K562 (cell line): ENCODE measurements at regions not wholly inside any gene's neighbourhood (a gene's known extent, or its start where the extent isn't known, plus 50 kb on each side); places are given as distances from the start of the nearest gene placed in this dataset.

Experiments
- ATAC-seq: fragments of 200-7000 bp; cut with Tn5 transposase; 3 replicates; pipeline ENCODE4 v1.9.1; 2020; ENCODE audit warnings: moderate library complexity
- BruUV-seq: library from RNA; stranded (reverse); fragments of 400-500 nt; replicated peaks from 2 replicates; lab custom pipeline; 2021; lab: Mats Ljungman, UMichigan
- CTCF ChIA-PET: fragments of 300-600 bp; formaldehyde crosslinking; extraction: SDS; loops from one replicate; lab custom pipeline; 2021; ENCODE audit warnings: low intra/inter-chr PET ratio; lab: Yijun Ruan, JAX
- POLR2A ChIA-PET: fragments of 300-600, 350-650 bp; sonication (Branson Sonifier 250); formaldehyde crosslinking; extraction: SDS; loops from one replicate; lab custom pipeline; 2021; ENCODE audit warnings: antibody characterized with exemption, inconsistent platforms; lab: Yijun Ruan, JAX
- DNase-seq, 4 experiments: peaks; one replicate each; pipeline versions ENCODE4 v3.0.0 to v3.0.0-alpha.2; 2011 to 2018; ENCODE audit warnings: low spot score in 3 of 4, mixed read lengths in 3 of 4; ENCODE audit errors: extremely low read depth in 1 of 4
- FAIRE-seq: peaks from 2 replicates; lab custom pipeline; 2011; peaks lifted over from hg19 to GRCh38; lab: Jason Lieb, UNC
- H2AFZ ChIP-seq: 2 replicates; pipeline ENCODE4 v1.6.0; 2011; ENCODE audit warnings: low read depth, low read length, control low read depth, inconsistent platforms
- H3K27ac ChIP-seq: fragments of 200-600 bp; 3 replicates; pipeline ENCODE4 v1.8.0; 2011; ENCODE audit warnings: low read depth, mild to moderate bottlenecking, control low read depth, inconsistent platforms, low read length, moderate library complexity, mixed read lengths; ENCODE audit errors: extremely low read depth
- H3K27me3 ChIP-seq, 2 experiments: fragments of 300-600 bp in 1 of 2; 2 replicates in 1 of 2; 3 replicates in 1 of 2; pipeline versions ENCODE4 v1.6.0 to v1.8.0; 2011; ENCODE audit warnings: inconsistent platforms in 2 of 2, low read length in 2 of 2, mild to moderate bottlenecking in 1 of 2, mixed read lengths in 1 of 2, moderate library complexity in 1 of 2; ENCODE audit not compliant: control insufficient read depth in 2 of 2, insufficient read depth in 2 of 2
- H3K36me3 ChIP-seq: fragments of 300-600 bp; 3 replicates; pipeline ENCODE4 v1.8.0; 2011; ENCODE audit warnings: mild to moderate bottlenecking, low read length, inconsistent platforms; ENCODE audit not compliant: control insufficient read depth, insufficient read depth
- H3K4me1 ChIP-seq, 2 experiments: fragments of 200-600 bp in 1 of 2; replicated peaks in 1 of 2; 2 replicates in 1 of 2; 3 replicates in 1 of 2; pipeline versions ENCODE4 v1.5.1 to v1.8.0; 2011; ENCODE audit warnings: inconsistent platforms in 2 of 2, low read length in 2 of 2, mild to moderate bottlenecking in 1 of 2, mixed read lengths in 1 of 2, moderate library complexity in 1 of 2; ENCODE audit not compliant: control insufficient read depth in 2 of 2, insufficient read depth in 2 of 2
- H3K4me2 ChIP-seq: 2 replicates; pipeline ENCODE4 v1.6.1; 2011; ENCODE audit warnings: low read length, control low read depth, inconsistent platforms, mixed read lengths; ENCODE audit not compliant: insufficient read depth
- H3K4me3 ChIP-seq: fragments of 200-600 bp; sonication (generic), shearing (Covaris generic); 2 replicates; pipeline ENCODE4 v1.5.1; 2016; ENCODE audit warnings: control low read depth, inconsistent platforms
- H3K79me2 ChIP-seq: fragments of 200-600 bp; 3 replicates; pipeline ENCODE4 v1.8.0; 2011; ENCODE audit warnings: low read length, inconsistent platforms; ENCODE audit not compliant: control insufficient read depth, insufficient read depth
- H3K9ac ChIP-seq, 2 experiments: 2 replicates each; pipeline versions ENCODE4 v1.6.0 to v1.6.1; 2011; ENCODE audit warnings: low read depth in 2 of 2, low read length in 2 of 2, control low read depth in 1 of 2, inconsistent platforms in 1 of 2, mild to moderate bottlenecking in 1 of 2, mixed read lengths in 1 of 2; ENCODE audit not compliant: insufficient read depth in 1 of 2
- H3K9me1 ChIP-seq: one replicate; pipeline ENCODE4 v1.6.0; 2011; ENCODE audit warnings: inconsistent platforms, mild to moderate bottlenecking, low read length, moderate library complexity; ENCODE audit not compliant: control insufficient read depth, insufficient read depth
- H3K9me3 ChIP-seq: replicated peaks from 2 replicates; pipeline ENCODE4 v1.5.1; 2011; ENCODE audit warnings: low read depth, low read length, inconsistent platforms; ENCODE audit not compliant: control insufficient read depth, insufficient read depth
- H4K20me1 ChIP-seq: replicated peaks from 2 replicates; pipeline ENCODE4 v1.6.1; 2011; ENCODE audit warnings: low read length, inconsistent platforms, mixed read lengths; ENCODE audit not compliant: control insufficient read depth, insufficient read depth
- CEBPG ChIP-seq, 3 experiments: fragments of 200-800 bp in 1 of 3; sonication (Bioruptor generic) in 1 of 3; sonication (generic) in 1 of 3; formaldehyde crosslinking in 1 of 3; IDR thresholded peaks in 2 of 3; conservative IDR thresholded peaks in 1 of 3; 2 replicates each; pipeline versions ENCODE4 v1.6.1 to v1.8.0; 2016 to 2022; ENCODE audit warnings: missing compliant biosample characterization in 2 of 3, missing genetic modification characterization in 2 of 3, mild to moderate bottlenecking in 1 of 3, missing genetic modification reagents in 1 of 3
- POLR2AphosphoS5 ChIP-seq: IDR thresholded peaks from 2 replicates; pipeline ENCODE4 v1.6.1; 2011; ENCODE audit warnings: mild to moderate bottlenecking, low read depth, low read length, moderate library complexity; ENCODE audit not compliant: control insufficient read depth, insufficient read depth
- POLR3A ChIP-seq: IDR thresholded peaks from 2 replicates; pipeline ENCODE4 v1.6.1; 2011; ENCODE audit warnings: borderline replicate concordance, mild to moderate bottlenecking, moderate library complexity; ENCODE audit not compliant: insufficient read length, insufficient read depth; ENCODE audit errors: extremely low read depth
- ZNF124 ChIP-seq: sonication (generic); formaldehyde crosslinking; IDR thresholded peaks from 2 replicates; pipeline ENCODE4 v1.8.1; 2022; ENCODE audit warnings: missing genetic modification reagents
- ZNF384 ChIP-seq: IDR thresholded peaks from 2 replicates; pipeline ENCODE4 v1.6.1; 2012; ENCODE audit warnings: low read depth, low read length, improper control_type of control experiment
- WGBS: fragments of 100-300 bp; shearing (Covaris generic); methylation state at CpG from one replicate; pipeline ENCODE4 v1.1.6; 2016; ENCODE audit warnings: low coverage, mixed read lengths; ENCODE audit not compliant: insufficient coverage; ENCODE audit errors: missing lambda C conversion rate; 5-methylcytosine and 5-hydroxymethylcytosine counted together
- in situ Hi-C: fragments of 300-500 bp; cut with MboI; formaldehyde crosslinking; loops from 4 replicates; pipeline ENCODE4 v1.15.0; 2018; ENCODE audit warnings: inconsistent platforms, mixed read lengths
- intact Hi-C: fragments of 100-400 bp; cut with micrococcal nuclease; formaldehyde crosslinking; loops from 2 replicates; pipeline ENCODE4 v1.14.2; 2022
- TF ChIP-seq, protein P1 (sequence below), 2 experiments: fragments of 450-650 bp in 1 of 2; sonication (generic) in 1 of 2; formaldehyde crosslinking in 1 of 2; IDR thresholded peaks; 2 replicates each; pipeline versions ENCODE4 v1.7.1 to v1.9.0; 2016 to 2022; ENCODE audit warnings: inconsistent platforms in 1 of 2, mild to moderate bottlenecking in 1 of 2, missing genetic modification reagents in 1 of 2
- TF ChIP-seq, protein P2 (sequence below): fragments of 150-350 bp; IDR thresholded peaks from 2 replicates; pipeline ENCODE4 v1.6.1; 2014; ENCODE audit warnings: low read depth, mild to moderate bottlenecking, low read length, borderline replicate concordance

DNA sequence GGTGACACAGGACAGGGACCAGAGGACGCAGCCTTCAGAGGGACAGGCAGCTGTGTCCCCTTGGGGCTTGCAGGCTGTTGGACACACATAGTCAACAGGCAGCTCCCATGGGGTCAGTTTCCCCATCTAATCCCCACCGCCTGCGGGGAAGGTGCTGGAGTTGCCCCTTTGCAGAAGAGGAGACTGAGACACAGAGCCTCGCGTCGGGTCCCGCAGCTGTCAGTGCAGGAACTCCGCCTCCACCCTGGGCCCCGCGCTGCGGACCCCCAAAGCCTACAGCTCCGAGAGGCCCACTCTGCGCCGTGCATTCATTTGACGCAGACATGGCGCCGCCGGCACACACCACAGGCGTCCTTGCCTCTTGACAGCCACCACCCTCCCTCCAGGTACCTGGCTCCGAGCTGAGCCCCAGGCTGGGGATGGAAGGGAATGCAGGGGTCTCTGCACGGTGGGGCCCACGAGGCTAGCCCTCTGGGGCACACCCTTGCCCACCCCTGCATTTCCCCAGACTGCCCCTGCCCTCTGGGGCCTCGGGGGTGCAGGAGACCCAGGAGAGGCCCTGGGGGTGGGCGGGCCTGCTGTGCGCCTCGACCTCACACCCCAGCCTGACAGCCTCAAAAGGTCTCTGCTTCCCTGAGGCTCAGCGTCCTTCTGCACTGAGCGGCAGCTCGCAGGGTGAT lies 88.5 kb upstream of the ACTRT2 start:
- 2% methylated on average over 23 of the region's 29 CpGs for WGBS
- H3K9me3 ChIP-seq: no peaks in the 10 kb centered on the region
- DNase-seq (no peak), FAIRE-seq (no peak), ATAC-seq (no peak; the same call in 2 of the 3 replicates)
- no peak overlapping the region for H3K9ac ChIP-seq
- in situ Hi-C loops (no loop called here), intact Hi-C loops (no loop called here)
- peaks cover 27 to 72% of the 10 kb centered on the region in 2 experiments; a peak in 3 of 5 replicates for H3K27me3 ChIP-seq
- H3K27ac ChIP-seq: no peak overlapping the region
- ChIA-PET POLR2A (interaction anchor here (0.5 kb wide), 1 partner anchor 14 kb away, joined by 3 read pairs; no protein-coding TSS in a partner anchor), CTCF (no interaction called here)
- no TSS peak for BruUV-seq
- no peaks in the 10 kb centered on the region for H3K36me3 ChIP-seq
- H4K20me1 ChIP-seq: no peaks in the 10 kb centered on the region; the same call in 1 of the 2 replicates
- no peaks in the 10 kb centered on the region for H3K9me1 ChIP-seq
- H3K79me2 ChIP-seq: no peaks in the 10 kb centered on the region
- H3K4me3 ChIP-seq: no peak overlapping the region
- no peak overlapping the region for H2AFZ ChIP-seq
- no peaks in the 10 kb centered on the region; a peak in 1 of 5 replicates for H3K4me1 ChIP-seq
- TF ChIP-seq, protein P1, sequence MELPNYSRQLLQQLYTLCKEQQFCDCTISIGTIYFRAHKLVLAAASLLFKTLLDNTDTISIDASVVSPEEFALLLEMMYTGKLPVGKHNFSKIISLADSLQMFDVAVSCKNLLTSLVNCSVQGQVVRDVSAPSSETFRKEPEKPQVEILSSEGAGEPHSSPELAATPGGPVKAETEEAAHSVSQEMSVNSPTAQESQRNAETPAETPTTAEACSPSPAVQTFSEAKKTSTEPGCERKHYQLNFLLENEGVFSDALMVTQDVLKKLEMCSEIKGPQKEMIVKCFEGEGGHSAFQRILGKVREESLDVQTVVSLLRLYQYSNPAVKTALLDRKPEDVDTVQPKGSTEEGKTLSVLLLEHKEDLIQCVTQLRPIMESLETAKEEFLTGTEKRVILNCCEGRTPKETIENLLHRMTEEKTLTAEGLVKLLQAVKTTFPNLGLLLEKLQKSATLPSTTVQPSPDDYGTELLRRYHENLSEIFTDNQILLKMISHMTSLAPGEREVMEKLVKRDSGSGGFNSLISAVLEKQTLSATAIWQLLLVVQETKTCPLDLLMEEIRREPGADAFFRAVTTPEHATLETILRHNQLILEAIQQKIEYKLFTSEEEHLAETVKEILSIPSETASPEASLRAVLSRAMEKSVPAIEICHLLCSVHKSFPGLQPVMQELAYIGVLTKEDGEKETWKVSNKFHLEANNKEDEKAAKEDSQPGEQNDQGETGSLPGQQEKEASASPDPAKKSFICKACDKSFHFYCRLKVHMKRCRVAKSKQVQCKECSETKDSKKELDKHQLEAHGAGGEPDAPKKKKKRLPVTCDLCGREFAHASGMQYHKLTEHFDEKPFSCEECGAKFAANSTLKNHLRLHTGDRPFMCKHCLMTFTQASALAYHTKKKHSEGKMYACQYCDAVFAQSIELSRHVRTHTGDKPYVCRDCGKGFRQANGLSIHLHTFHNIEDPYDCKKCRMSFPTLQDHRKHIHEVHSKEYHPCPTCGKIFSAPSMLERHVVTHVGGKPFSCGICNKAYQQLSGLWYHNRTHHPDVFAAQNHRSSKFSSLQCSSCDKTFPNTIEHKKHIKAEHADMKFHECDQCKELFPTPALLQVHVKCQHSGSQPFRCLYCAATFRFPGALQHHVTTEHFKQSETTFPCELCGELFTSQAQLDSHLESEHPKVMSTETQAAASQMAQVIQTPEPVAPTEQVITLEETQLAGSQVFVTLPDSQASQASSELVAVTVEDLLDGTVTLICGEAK (IDR thresholded peaks at IDR 0.05): no peak
- TF ChIP-seq, protein P1 (CRISPR knock-in tag; IDR thresholded peaks at IDR 0.05): no peak
- no peak for TF ChIP-seq CEBPG (CRISPR knock-in tag; IDR thresholded peaks at IDR 0.05)
- no peak for TF ChIP-seq CEBPG (tag; conservative IDR thresholded peaks at IDR 0.05 in 1 of 2, IDR thresholded peaks at IDR 0.05 in 1 of 2)
- no peak for TF ChIP-seq ZNF124 (CRISPR knock-in tag)
- TF ChIP-seq, protein P2, sequence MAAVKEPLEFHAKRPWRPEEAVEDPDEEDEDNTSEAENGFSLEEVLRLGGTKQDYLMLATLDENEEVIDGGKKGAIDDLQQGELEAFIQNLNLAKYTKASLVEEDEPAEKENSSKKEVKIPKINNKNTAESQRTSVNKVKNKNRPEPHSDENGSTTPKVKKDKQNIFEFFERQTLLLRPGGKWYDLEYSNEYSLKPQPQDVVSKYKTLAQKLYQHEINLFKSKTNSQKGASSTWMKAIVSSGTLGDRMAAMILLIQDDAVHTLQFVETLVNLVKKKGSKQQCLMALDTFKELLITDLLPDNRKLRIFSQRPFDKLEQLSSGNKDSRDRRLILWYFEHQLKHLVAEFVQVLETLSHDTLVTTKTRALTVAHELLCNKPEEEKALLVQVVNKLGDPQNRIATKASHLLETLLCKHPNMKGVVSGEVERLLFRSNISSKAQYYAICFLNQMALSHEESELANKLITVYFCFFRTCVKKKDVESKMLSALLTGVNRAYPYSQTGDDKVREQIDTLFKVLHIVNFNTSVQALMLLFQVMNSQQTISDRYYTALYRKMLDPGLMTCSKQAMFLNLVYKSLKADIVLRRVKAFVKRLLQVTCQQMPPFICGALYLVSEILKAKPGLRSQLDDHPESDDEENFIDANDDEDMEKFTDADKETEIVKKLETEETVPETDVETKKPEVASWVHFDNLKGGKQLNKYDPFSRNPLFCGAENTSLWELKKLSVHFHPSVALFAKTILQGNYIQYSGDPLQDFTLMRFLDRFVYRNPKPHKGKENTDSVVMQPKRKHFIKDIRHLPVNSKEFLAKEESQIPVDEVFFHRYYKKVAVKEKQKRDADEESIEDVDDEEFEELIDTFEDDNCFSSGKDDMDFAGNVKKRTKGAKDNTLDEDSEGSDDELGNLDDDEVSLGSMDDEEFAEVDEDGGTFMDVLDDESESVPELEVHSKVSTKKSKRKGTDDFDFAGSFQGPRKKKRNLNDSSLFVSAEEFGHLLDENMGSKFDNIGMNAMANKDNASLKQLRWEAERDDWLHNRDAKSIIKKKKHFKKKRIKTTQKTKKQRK: no peak
- TF ChIP-seq POLR3A: no peak
- no peak for TF ChIP-seq POLR2AphosphoS5
- TF ChIP-seq ZNF384: no peak
- no peak overlapping the region for H3K4me2 ChIP-seq
